ENCODE measurements at regions not wholly inside any gene's neighbourhood (a gene's known extent, or its start where the extent isn't known, plus 50 kb on each side); places are given as distances from the start of the nearest gene placed in this dataset.
"Not testable (repeated sequence)": the region's sequence is repeated elsewhere in the genome, so short reads cannot be mapped to it uniquely, and the experiment has no call there.

DNA sequence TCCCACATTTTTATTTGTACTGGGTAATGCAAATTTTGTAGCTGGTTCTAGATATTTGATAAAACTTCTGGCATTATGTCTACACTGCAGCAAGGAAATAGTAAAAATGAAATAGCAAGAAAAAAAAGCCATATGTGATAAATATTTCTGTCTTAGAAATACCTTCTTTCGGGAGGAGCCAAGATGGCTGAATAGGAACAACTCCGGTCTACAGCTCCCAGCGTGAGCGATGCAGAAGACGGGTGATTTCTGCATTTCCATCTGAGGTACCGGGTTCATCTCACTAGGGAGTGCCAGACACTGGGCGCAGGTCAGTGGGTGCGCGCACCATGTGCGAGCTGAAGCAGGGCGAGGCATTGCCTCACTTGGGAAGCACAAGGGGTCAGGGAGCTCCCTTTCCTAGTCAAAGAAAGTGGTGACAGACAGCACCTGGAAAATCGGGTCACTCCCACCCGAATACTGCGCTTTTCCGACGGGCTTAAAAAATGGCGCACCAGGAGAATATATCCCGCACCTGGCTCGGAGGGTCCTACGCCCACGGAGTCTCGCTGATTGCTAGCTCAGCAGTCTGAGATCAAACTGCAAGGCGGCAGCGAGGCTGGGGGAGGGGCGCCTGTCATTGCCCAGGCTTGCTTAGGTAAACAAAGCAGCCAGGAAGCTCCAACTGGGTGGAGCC, 461.4 kb downstream of the ZWINT start:
- not testable (repeated sequence) for DNase-seq (ENCODE audit: low read depth in 3 of 3)

DNA sequence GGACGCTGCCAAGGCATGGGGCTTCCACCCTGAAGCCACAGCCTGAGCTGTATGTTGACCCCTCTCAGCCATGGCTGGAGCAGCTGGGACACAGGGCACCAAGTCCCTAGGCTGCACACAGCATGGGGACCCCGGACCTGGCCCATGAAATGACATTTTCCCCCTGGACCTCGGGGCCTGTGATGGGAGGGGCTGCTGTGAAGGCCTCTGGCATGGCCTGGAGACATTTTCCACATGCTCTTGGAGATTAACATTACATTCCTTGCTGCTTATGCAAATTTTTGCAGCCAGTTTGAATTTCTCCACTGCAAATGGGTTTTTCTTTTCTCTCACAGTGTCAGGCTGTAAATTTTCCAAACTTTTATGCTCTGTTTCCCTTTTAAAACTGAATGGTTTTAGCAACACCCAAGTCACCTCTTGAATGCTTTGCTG, 463.6 kb downstream of the ZWINT start:
- no peak for DNase-seq (ENCODE audit: low read depth in 3 of 3)

DNA sequence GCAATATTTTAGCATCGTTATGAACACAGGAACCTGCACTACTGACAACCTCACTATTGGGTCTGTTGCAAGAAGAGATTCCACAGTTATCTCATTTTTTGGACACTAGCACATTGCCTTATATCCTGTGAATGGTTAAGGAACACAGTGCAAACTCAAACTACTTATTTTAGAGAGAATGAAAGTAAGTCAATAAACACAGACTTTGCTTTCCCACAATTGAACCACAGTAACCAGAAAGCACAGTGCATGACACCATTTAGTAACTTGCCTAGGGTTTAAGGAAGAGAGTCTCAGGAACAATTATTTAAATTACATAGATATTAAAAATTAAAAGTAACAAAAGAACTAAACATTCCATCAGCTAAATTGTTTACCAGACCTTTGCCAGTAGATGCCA, 468.8 kb downstream of the ZWINT start:
- DNase-seq (ENCODE audit: low read depth in 3 of 3) = no peak

DNA sequence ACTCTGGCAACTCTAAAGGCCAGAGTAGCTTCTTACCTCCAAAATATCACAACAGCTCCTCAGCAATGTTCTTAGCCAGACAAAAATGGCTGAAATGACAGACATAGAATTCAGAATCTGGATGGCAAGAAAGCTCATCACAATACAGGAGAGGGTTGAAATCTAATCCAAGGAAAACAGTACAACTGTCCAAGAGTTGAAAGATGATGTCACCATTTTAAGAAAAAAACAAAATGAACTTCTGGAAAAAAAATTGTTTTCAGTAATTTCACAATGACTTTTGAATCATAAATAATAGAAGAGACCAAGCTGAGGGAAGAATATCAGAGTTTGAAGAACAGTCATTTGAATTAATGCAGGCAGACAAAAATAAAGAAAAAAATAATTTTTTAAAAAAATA, 479.5 kb downstream of the ZWINT start:
- no peak for DNase-seq (ENCODE audit: low read depth in 3 of 3)

DNA sequence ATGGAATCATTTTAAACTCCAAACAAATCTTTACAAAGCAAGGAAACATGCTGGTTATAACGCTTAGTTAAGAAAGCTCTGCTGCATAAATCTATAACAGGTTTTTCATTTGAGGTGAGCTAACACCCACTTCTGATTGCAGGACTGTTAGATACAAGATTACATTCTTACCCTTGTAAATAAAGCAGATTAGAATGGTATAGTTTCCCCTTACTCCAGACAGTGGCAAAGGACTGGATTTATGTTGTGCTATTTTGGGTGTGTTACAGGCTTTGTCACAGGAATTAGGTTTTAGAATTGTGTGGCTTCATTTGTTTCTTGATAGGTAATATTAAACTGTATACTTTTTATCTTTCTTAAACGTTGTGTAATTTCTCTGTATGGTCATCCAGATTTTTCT, 487.6 kb downstream of the ZWINT start:
- no peak for DNase-seq (ENCODE audit: low read depth in 3 of 3)

DNA sequence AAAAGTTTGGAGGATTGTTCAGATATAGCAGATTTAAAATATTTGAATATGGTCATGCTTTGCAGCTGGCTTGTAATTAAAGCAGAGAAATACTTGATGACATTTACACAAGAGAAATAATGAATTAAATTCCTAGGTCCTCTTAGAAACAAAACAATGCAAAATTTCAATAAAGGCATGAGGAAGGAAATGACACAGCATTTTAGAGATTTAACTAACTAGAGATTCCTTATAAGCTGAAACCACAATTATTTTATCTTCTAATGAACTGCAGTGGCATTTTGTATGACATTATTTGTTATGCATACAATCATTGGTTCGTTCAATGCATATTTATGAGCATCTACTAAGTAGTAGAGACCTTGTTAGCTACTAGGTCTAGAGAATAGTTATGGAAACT, 490.9 kb downstream of the ZWINT start:
- no peak for DNase-seq (ENCODE audit: low read depth in 3 of 3)

DNA sequence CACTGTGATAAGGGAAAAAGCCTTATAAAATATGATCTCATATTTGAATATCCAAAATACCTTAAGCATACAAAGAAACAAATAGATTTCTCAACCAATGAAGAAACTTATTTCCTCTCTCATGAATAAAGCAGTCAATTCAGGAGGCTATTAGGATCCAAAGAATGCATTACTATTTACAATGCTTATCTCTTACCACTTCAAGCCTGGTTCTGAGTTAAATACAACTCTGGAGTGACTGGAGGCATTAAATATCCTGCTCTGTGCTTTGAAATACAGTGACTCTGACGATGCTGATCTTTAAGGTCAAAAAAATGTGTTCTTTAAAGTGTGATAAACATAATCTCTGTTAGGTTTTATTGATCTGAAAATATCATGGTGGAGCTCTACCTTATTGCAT, 493.2 kb downstream of the ZWINT start:
- DNase-seq (ENCODE audit: low read depth in 3 of 3) = no peak

DNA sequence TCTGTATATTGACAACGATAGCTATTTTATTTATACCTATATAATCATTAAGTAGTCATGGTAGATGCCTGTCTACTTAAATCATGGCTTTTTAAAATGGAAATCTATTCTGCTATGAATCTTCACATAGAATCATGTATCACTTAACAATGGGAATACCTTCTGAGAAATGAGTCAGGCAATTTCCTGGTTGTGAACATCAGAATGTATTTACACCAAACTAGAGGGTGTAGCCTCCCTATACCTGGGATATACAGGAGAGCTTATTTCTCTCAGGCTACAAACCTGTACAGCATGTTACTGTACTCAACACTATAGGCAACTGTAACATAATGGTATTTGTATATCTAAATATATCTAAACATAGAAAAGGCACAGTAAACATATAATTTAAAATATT, 502.3 kb downstream of the ZWINT start:
- no peak for DNase-seq (ENCODE audit: low read depth in 3 of 3)

DNA sequence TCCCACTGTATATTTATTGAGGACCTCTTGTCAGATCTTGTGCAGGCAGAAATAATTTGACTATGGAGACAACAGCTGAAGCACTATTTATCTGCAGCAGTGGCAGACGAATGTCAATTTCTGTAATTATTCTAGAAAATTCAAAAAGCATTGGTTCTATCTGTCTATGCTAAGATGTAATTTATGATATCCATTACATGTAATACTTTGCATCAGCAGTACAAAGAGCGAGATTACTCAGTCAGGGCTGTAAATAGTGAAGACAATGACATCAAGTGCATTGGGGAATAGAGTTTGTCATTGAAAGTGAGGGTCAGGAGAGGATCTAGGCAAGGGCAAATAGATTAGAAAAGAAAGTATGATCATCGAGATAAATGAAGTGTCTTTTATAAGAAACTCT, 508.2 kb downstream of the ZWINT start:
- no peak for DNase-seq (ENCODE audit: low read depth in 3 of 3)

DNA sequence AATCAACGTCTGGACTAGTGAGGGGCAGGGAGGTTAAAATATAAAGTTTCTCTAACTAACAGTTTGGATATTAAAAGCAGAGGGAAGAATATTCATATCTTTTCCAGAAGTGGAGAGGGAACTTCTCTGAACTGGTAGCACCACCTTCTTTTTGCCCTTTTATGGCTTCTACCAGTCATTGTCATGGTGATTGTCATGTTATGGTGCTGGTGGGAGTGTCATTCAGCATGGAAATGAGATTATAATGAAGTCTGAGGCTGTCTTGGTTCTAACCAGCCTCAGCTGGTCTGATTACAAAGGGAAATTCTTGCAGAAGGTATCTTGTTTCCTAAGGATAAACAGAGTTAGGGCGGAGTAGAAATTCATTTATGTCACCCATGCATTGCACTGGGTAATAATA, 523.8 kb downstream of the ZWINT start:
- DNase-seq (ENCODE audit: low read depth in 3 of 3) = no peak

DNA sequence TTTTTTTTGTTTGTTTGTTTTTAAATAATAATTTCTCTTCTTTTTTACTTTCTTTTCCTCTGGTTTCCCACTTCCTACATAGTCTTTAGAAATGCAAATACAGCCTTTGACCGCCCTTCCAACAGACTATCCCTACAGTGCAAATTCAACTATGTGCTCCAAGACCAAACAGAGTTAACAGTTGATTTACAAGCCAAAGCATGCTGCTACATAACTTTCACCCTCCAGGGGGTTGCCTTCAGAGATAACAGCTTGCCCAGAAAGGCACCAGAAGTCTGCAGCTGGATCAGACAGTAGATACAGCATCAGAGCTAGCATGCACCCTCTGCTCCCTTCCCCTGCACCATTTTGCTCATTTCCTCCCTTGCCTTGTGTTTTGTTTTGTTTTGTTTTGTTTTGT, 539.0 kb downstream of the ZWINT start:
- DNase-seq (ENCODE audit: low read depth in 3 of 3) = no peak

DNA sequence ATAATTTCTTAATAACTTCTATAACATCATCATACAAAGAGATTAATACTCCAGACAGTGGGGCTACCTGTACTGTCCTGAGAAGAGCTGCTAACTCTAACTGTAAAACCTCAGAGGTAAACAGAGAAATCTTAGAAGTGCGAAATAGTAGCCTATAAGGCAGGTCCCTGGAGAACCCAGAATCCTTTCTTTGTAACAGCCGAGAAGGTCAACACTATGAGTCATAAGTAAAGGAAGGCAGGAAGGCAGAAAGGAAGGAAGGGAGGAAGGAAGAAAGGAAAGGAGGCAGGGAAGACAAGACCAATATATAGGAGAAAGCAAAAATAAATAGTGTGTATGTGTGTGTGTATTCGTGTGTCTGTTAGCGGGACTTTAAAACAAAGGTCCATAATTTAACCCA, 540.6 kb downstream of the ZWINT start:
- no peak for DNase-seq (ENCODE audit: low read depth in 3 of 3)

DNA sequence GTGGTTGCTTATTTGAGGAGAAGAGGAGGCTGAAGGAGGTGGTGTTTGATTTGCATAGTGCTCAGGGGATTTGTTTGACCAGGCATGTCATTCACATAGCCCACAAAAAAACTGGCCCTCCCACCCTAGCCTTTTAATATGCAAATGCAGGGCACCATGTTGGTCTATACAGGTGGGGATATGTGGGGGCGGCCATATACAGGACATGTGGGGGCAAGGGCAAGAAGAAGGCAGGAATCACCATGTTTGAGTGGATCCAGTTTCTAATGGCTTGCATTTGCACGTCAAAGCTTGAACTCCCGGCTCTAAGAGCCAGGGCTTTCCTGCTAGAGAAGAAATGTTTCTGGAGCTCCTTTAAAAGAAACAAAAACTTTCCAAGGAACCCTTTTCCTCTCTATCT, 541.0 kb downstream of the ZWINT start:
- DNase-seq (ENCODE audit: low read depth in 3 of 3) = no peak

DNA sequence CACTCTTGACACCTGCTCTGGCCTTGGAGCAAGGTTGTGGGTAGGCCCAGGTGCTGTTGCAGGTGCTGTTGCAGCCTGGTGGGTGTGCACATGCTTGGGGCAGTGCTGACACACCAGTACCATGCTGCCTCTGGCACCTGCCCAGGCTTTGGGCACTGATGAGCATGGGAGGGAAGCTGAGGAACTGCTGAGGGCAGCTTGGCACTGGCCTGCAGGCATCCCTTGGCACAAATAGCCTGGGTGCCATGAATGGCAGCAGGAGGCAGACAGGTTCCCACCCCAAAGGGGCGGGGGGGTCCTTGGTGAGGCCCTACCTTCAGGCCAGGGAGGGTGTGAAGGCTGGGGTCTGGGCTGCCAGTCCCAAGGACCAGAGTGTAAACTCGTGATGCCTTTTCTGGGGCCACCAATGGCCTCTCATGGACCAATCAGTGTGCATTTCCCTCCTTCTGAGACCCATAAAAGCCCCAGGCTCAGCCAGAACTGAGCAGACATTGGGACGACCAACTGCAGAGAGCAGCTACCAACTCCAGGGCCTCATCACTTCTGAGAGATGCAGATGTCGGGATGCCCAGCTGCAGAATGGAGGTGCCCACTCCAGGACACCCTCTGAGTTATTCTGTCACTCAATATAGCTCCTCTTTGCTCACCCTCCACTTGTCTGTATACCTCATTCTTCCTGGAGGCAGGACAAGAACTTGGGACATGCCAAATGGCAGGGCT, 547.4 kb downstream of the ZWINT start:
- no peak for DNase-seq (ENCODE audit: low read depth in 3 of 3)

DNA sequence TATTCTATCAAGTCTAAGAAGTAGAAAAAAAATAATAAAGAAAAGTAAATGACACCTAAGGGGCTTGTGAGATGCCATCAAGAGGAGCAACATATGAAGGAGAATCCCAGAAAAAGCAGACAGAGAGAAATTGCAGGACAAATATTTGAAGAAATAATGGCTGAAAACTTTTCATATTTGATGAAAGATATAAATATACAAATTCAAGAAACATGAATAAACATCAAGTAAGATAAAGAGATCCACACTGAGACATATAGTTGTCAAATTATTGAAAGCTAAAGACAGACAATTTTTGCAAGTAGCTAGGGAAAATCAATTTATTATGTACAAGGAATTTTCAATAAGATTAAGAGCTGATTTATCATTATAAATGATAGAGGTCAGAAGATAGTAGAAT, 558.0 kb downstream of the ZWINT start:
- no peak for DNase-seq (ENCODE audit: low read depth in 3 of 3)

DNA sequence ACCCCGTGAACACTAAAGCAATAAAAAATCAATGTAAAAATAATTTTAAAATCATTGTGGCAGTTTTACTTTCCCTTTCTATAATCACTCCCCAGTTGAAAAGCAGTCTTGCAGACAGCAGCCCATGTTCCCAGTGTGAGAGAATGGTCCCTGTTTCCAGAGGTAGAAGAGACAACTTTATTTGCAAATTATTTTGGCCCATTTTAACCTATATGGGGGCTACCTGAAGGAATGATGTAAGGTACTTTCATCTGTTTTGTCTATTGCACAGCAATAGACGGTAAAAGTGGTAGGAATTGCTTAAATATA, 559.8 kb downstream of the ZWINT start:
- no peak for DNase-seq (ENCODE audit: low read depth in 3 of 3)

DNA sequence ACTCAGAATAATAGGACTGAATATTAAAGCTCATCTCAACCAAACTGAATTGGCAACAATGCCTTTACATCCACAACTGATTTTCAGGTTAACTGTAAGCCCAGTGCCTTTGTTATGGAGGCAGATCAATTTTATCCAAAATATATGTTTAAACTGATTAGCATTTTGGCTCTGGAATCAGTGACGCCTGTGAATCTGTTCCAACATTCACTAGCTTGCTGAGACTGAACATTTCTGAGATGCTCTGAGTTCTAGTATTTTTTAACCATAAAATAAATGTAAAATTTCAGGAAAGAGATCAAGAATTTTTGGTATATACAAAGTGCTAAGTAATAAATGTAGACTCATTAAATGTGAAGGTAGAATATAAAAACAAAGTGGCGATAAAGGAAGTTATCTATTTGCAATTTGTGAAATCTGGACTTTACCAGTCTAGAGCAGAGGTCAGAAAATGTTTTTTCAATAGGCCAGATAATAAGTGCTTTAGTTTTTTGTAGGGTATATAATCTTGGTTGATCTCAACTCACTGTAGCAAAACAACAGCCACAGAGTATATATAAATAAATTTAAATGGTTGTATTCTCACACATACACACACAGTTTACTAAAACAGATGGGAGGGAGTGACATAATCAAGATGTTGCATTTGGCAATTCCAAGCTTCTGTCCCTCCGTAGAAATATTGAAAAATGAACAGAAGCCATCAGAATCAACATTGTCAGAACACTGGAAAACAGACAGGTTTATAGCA, 560.3 kb downstream of the ZWINT start:
- no peak for DNase-seq (ENCODE audit: low read depth in 3 of 3)

DNA sequence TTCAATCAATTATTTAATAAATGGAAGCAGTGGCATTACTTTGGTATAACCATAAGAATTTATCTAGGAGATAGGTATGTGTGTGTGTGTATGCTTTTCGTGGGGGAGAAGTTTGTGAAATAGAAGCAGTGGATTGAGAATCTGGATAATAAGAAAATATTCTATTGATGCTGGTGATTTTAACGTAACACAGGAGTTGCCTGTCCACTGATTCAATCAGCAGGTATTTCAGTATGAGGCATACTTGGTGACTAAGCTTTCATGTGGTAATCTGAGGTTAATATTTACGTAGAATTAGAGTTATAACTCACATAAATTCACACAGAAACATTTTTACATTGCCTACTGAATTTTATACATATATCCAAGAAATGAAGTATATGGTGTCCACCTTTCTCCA, 568.0 kb downstream of the ZWINT start:
- no peak for DNase-seq (ENCODE audit: low read depth in 3 of 3)

DNA sequence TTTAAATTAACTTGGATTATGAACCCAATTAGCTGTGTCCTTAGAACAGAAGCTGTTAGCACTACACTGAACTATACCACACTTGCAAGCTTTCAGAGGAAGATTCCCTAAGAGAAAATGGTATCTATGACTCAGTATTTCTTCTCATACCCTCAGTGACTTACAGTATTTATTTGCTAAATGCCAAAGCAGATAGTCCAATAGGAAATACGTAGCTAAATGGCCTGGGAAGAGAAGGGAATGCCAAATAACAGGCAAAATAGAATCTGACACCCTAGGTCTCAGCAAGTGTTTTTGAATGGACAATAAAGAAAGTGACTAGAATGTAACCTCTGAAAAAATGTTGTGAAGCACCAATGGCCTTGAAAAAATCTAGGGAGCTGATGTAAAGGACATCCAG, 570.8 kb downstream of the ZWINT start:
- not testable (repeated sequence) for DNase-seq (ENCODE audit: low read depth in 3 of 3)

DNA sequence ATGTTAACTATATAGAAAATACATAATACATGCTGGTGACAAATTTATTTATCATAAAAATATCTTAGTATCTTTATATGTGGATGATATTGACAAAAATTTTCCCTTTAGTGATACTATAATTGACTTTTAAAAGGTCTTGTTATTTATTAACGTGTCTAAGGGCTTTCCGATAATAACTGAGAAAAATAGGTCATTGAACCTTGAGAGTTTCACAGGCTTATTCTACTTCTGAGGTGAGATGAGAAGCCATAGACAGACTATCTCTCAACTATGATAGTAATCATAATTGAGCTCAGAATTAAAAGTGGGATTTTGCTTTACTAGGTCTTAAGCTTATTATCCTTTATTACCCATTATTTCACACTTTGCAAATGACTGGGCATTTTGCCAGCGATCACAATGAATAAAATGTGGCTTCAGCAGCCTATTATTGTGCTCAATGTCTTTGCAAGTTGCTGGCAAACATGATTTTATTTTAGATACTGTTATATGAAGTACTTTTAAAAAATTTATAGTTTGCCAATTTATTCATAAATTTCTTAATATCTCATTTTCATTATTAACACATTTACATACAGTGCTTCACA, 574.5 kb downstream of the ZWINT start:
- no peak for DNase-seq (ENCODE audit: low read depth in 3 of 3)

DNA sequence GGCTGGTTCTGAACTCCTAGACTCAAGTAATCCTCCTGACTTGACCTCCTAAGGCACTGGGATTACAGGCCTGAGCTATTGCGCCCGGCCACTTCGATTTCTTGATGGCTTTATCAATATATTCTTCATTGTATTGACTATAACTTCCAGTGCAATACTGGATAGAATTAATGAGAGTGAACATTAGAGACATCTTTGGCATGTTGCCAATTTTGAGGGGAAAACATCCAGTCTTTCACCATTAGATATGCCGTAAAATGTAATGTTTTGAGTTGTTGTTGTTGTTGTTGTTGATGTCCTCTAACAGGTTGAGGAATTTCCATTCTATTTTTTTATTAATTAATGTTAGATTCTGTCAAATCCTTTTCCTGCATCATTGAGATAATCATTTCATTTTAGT, 578.9 kb downstream of the ZWINT start:
- DNase-seq (ENCODE audit: low read depth in 3 of 3) = no peak

DNA sequence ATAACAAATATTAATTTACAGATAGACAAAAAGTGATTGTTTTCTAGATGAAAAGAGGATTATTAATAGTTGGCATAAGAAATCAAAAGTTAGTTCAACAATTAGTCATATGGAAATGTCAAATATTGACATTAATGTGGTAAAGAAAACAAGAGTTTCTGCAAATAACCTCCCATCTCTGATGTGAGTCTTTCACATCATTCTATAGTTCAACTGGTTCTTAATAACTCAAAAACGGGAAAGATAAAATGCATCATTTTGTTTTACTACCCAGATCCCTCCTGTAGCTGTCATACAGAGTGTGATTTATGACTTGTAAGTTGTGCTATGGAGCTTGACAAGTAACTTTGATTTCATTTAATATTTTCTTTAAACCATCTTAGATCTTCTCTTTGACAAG, 594.8 kb downstream of the ZWINT start:
- no peak for DNase-seq (ENCODE audit: low read depth in 3 of 3)

DNA sequence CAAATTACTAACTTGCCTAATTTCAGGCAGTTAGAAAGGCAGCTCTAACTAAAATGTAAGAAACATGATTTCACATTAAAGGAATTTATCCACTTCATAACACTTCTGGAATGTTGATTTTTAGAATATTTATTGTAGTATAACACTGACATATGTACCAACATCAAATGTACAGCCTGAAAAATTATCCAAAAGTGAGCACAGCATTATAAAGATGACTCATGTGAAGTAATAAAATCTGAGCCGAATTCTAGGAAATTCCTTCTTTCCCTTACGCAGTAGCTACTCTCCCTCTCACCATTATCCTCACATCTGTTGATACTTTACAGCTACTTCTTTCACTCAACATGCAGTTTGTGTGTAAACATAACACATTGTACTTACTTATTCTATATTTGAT, 610.6 kb downstream of the ZWINT start:
- DNase-seq (ENCODE audit: low read depth in 3 of 3) = no peak

Measured in stimulated activated CD4-positive, alpha-beta T cell treated with anti-CD3 and anti-CD28 coated beads, TNF-alpha, amount 100 ng/mL, for 24 hours (primary cell).